Spleen (tissue), 7 donors: ENCODE measurements at regions not wholly inside any gene's neighbourhood (a gene's known extent, or its start where the extent isn't known, plus 50 kb on each side); places are given as distances from the start of the nearest gene placed in this dataset.

Source experiments
- POLR2A ChIP-seq, 3 donors: fragments of 450-650 bp; IDR thresholded peaks; one replicate each; pipeline ENCODE4 v1.5.1; 2017; ENCODE audit warnings: antibody characterized with exemption in 3 of 3, mild to moderate bottlenecking in 1 of 3
- TF ChIP-seq, protein P1 (sequence below), 11 experiments: fragments of 200-600 bp in 7 of 11; fragments of 450-650 bp in 4 of 11; sonication (generic) in 4 of 11; IDR thresholded peaks in 8 of 11; conservative IDR thresholded peaks in 3 of 11; 1 replicate in 7 of 11; 2 replicates in 4 of 11; pipeline versions ENCODE4 v1.4.0 to v1.8.0; 2016 to 2021; ENCODE audit warnings: antibody characterized with exemption in 11 of 11, inconsistent platforms in 4 of 11, mild to moderate bottlenecking in 1 of 11
- donor health status: DM: no; HTN: no; CAD: no; lungs with moderate emphysema.
- donor health status: DM: no; HTN: no; CAD: no.
- donor health status: DM: no; HTN: no; CAD: no.

DNA sequence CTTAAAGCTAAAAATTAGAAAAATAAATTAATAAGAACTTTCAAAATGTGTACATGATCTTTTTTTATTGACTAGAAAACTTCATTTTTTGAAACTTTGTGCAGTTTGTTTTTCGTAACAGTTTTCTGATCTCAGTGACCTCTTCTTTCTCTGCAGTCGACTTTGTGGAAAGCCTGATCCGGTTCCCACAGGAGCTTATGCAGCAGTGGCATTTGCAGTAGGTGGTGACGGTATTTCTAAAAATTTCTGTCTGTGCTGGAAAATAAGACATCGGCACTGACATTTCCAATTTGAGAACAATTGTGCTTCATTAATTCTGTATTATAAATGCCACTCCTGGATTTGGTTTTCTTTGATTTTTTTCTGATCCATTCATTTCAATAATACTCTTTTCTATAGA, 68.8 kb downstream of the CLDN17 start:
- TF ChIP-seq, protein P1, sequence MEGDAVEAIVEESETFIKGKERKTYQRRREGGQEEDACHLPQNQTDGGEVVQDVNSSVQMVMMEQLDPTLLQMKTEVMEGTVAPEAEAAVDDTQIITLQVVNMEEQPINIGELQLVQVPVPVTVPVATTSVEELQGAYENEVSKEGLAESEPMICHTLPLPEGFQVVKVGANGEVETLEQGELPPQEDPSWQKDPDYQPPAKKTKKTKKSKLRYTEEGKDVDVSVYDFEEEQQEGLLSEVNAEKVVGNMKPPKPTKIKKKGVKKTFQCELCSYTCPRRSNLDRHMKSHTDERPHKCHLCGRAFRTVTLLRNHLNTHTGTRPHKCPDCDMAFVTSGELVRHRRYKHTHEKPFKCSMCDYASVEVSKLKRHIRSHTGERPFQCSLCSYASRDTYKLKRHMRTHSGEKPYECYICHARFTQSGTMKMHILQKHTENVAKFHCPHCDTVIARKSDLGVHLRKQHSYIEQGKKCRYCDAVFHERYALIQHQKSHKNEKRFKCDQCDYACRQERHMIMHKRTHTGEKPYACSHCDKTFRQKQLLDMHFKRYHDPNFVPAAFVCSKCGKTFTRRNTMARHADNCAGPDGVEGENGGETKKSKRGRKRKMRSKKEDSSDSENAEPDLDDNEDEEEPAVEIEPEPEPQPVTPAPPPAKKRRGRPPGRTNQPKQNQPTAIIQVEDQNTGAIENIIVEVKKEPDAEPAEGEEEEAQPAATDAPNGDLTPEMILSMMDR (IDR thresholded peaks at IDR 0.05 in 8 of 11, conservative IDR thresholded peaks at IDR 0.05 in 3 of 11) = no peak
- no peak for TF ChIP-seq POLR2A (IDR thresholded peaks at IDR 0.05)
